Ishikawa (cell line): ENCODE measurements at regions not wholly inside any gene's neighbourhood (a gene's known extent, or its start where the extent isn't known, plus 50 kb on each side); places are given as distances from the start of the nearest gene placed in this dataset.
A peak's percentile ranks its signal among the peaks of the same experiment; 100 is the strongest.

ENCODE experiments used
- CEBPB ChIP-seq: IDR thresholded peaks from 2 replicates; pipeline ENCODE4 v1.6.1; 2012
- CREB1 ChIP-seq: IDR thresholded peaks from 2 replicates; pipeline ENCODE4 v1.6.1; 2012; ENCODE audit warnings: low read depth
- EGR1 ChIP-seq: IDR thresholded peaks from 2 replicates; pipeline ENCODE4 v1.6.1; 2012
- EP300 ChIP-seq: IDR thresholded peaks from 2 replicates; pipeline ENCODE4 v1.6.1; 2012; ENCODE audit warnings: borderline replicate concordance
- FOXM1 ChIP-seq: IDR thresholded peaks from 2 replicates; pipeline ENCODE4 v1.6.1; 2012; ENCODE audit warnings: low read depth, borderline replicate concordance
- MAX ChIP-seq: IDR thresholded peaks from 2 replicates; pipeline ENCODE4 v1.6.1; 2012
- NFIC ChIP-seq: IDR thresholded peaks from 2 replicates; pipeline ENCODE4 v1.6.1; 2012
- RAD21 ChIP-seq: IDR thresholded peaks from 2 replicates; pipeline ENCODE4 v1.6.1; 2012; ENCODE audit warnings: low read depth
- TAF1 ChIP-seq: IDR thresholded peaks from 2 replicates; pipeline ENCODE4 v1.6.1; 2012; ENCODE audit warnings: low read depth, mild to moderate bottlenecking
- TCF12 ChIP-seq: IDR thresholded peaks from 2 replicates; pipeline ENCODE4 v1.6.1; 2012; ENCODE audit warnings: low read depth
- TEAD4 ChIP-seq: IDR thresholded peaks from 2 replicates; pipeline ENCODE4 v1.6.1; 2012
- YY1 ChIP-seq: IDR thresholded peaks from 2 replicates; pipeline ENCODE4 v1.6.1; 2012; ENCODE audit warnings: low read depth
- ZBTB7A ChIP-seq: IDR thresholded peaks from 2 replicates; pipeline ENCODE4 v1.6.1; 2012; ENCODE audit warnings: low read depth
- TF ChIP-seq, protein P1 (sequence below): IDR thresholded peaks from 2 replicates; pipeline ENCODE4 v1.6.1; 2012
- TF ChIP-seq, protein P2 (sequence below): IDR thresholded peaks from 2 replicates; pipeline ENCODE4 v1.6.1; 2012; ENCODE audit warnings: low read depth, mild to moderate bottlenecking

DNA sequence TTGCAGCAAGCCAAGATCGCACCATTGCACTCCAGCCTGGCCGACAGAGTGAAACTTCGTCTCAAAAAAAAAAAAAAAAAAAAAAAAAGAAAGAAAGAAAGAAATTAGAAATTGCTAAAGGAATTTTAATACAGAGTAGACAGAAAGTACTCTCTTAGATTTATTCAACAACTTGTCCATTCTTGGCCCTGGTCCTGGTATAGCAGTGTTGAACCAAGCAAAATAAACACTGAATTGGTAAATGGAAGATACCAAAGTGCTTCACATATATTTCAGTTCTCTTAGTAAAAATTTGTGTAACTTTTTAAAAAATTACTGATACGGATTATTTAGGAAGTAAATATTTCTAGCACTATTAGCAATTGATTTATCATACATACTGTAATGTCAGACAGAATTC is 165.9 kb upstream of the TLL1 start:
- TF ChIP-seq FOXM1 (no peak), NFIC (no peak), YY1 (no peak), CEBPB (no peak), TAF1 (no peak), CREB1 (no peak)
- TF ChIP-seq, protein P1, sequence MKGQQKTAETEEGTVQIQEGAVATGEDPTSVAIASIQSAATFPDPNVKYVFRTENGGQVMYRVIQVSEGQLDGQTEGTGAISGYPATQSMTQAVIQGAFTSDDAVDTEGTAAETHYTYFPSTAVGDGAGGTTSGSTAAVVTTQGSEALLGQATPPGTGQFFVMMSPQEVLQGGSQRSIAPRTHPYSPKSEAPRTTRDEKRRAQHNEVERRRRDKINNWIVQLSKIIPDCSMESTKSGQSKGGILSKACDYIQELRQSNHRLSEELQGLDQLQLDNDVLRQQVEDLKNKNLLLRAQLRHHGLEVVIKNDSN, result no peak
- TF ChIP-seq, protein P2, sequence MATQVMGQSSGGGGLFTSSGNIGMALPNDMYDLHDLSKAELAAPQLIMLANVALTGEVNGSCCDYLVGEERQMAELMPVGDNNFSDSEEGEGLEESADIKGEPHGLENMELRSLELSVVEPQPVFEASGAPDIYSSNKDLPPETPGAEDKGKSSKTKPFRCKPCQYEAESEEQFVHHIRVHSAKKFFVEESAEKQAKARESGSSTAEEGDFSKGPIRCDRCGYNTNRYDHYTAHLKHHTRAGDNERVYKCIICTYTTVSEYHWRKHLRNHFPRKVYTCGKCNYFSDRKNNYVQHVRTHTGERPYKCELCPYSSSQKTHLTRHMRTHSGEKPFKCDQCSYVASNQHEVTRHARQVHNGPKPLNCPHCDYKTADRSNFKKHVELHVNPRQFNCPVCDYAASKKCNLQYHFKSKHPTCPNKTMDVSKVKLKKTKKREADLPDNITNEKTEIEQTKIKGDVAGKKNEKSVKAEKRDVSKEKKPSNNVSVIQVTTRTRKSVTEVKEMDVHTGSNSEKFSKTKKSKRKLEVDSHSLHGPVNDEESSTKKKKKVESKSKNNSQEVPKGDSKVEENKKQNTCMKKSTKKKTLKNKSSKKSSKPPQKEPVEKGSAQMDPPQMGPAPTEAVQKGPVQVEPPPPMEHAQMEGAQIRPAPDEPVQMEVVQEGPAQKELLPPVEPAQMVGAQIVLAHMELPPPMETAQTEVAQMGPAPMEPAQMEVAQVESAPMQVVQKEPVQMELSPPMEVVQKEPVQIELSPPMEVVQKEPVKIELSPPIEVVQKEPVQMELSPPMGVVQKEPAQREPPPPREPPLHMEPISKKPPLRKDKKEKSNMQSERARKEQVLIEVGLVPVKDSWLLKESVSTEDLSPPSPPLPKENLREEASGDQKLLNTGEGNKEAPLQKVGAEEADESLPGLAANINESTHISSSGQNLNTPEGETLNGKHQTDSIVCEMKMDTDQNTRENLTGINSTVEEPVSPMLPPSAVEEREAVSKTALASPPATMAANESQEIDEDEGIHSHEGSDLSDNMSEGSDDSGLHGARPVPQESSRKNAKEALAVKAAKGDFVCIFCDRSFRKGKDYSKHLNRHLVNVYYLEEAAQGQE, result no peak

GRCh38 chr4:165709516-165709915 is 163.5 kb upstream of the TLL1 start:
- TF ChIP-seq ZBTB7A (no peak), EGR1 (no peak), YY1 (no peak), CEBPB (peak; percentile 69), TAF1 (no peak), MAX (no peak), FOXM1 (no peak), CREB1 (no peak), NFIC (peak; percentile 36; the same call in 1 of the 2 replicates), TEAD4 (peak; percentile 46), EP300 (peak; percentile 11; the same call in 1 of the 2 replicates)
- TF ChIP-seq, protein P2, result no peak

DNA sequence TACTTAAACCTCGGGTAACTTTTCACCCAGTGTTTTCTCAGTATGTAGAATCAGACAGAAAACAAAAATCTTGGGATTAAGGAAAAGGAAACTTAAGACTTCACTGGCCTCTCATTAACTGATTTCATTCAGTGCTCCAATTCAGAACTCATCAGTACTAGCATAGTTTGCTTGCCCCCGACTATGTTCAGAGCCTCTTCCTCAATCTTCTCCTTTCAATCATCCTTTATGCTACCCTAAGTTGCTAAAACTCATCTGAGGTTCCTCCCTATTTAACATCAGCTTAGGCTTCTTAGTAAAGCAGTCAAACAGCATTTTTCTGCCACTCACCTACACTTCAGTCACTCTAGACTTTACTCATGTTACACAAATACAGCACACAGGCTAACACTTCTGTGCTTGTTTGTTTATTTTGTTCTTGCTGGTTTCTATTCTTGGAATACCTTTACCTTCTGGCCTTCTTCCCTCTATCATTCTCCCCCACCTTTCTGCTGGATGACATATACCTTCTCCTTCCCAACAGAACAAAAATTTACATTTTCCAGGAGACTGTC is 163.0 kb upstream of the TLL1 start:
- TF ChIP-seq TAF1, result no peak
- no peak for TF ChIP-seq MAX
- no peak for TF ChIP-seq RAD21
- no peak for TF ChIP-seq EGR1
- no peak for TF ChIP-seq TEAD4
- no peak for TF ChIP-seq CREB1
- TF ChIP-seq, protein P2, result no peak
- TF ChIP-seq NFIC, result no peak

GRCh38 chr4:165711436-165711835 is 161.6 kb upstream of the TLL1 start:
- no peak for TF ChIP-seq CREB1
- TF ChIP-seq ZBTB7A, result no peak
- no peak for TF ChIP-seq TCF12
- TF ChIP-seq, protein P1, result no peak
- TF ChIP-seq YY1, result no peak
- no peak for TF ChIP-seq RAD21
- no peak for TF ChIP-seq TAF1
- no peak for TF ChIP-seq TEAD4
- TF ChIP-seq, protein P2, result no peak
- TF ChIP-seq MAX, result no peak
- no peak for TF ChIP-seq FOXM1
- no peak for TF ChIP-seq CEBPB
- no peak for TF ChIP-seq EP300
